Esophagus muscularis mucosa (tissue), 3 donors: ENCODE measurements at regions not wholly inside any gene's neighbourhood (a gene's known extent, or its start where the extent isn't known, plus 50 kb on each side); places are given as distances from the start of the nearest gene placed in this dataset.
"Not testable (repeated sequence)": the region's sequence is repeated elsewhere in the genome, so short reads cannot be mapped to it uniquely, and the experiment has no call there.

Source experiments
- CTCF ChIP-seq, 3 experiments: fragments of 200-600 bp in 2 of 3; fragments of 450-650 bp in 1 of 3; sonication (generic) in 2 of 3; IDR thresholded peaks; one replicate each; pipeline ENCODE4 v1.5.1; 2017 to 2019; ENCODE audit warnings: antibody characterized with exemption in 3 of 3, mild to moderate bottlenecking in 2 of 3, moderate library complexity in 1 of 3
- POLR2A ChIP-seq: fragments of 450-650 bp; IDR thresholded peaks from one replicate; pipeline ENCODE4 v1.6.1; 2017; ENCODE audit warnings: antibody characterized with exemption, moderate library complexity, mild to moderate bottlenecking, low read depth
- POLR2AphosphoS5 ChIP-seq, 2 donors: sonication (generic); formaldehyde crosslinking; IDR thresholded peaks; one replicate each; pipeline ENCODE4 v1.6.1; 2017; ENCODE audit warnings: antibody characterized with exemption in 2 of 2

DNA sequence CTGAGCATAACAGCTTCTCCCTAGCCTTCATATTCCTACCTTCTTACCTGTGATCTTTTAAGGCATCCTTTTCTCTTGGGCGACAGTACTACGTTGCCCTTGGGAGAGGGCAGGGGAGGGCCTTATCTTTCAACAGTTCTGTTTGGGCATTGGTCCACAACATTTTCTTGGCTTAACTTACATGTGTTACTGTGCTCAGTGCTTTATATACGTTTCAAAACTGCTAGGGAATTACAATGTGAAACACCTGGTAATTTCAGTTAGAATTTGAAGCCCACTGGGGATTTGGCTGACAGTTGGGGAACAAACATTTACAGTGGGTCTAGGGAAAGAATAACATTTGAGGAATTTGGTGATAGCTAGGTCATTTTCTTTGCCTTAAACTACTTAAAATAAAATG is 667.1 kb downstream of the PRIM2 start:
- not testable (repeated sequence) for TF ChIP-seq CTCF (IDR thresholded peaks at IDR 0.05); POLR2A; POLR2AphosphoS5 (IDR thresholded peaks at IDR 0.05)
